Anterior cingulate cortex (tissue), 58 donors: ENCODE measurements at regions not wholly inside any gene's neighbourhood (a gene's known extent, or its start where the extent isn't known, plus 50 kb on each side); places are given as distances from the start of the nearest gene placed in this dataset.
"Not testable (repeated sequence)": the region's sequence is repeated elsewhere in the genome, so short reads cannot be mapped to it uniquely, and the experiment has no call there.

Experiments used
- DNase-seq, 58 donors: peaks; one replicate each; lab custom pipeline; 2025; lab: John Stamatoyannopoulos, UW

GRCh38 chr10:3892440-3893425, 107.7 kb upstream of the KLF6 start:
- DNase-seq = no peak

- DNase-seq = no peak
Observed at GRCh38 chr10:3891396-3891795, 106.4 kb upstream of the KLF6 start.

GRCh38 chr10:3890602-3891352, 105.8 kb upstream of the KLF6 start:
- no peak for DNase-seq

- DNase-seq = no peak
Observed at GRCh38 chr10:3889961-3890522, 105.0 kb upstream of the KLF6 start.

- no peak for DNase-seq
Observed at GRCh38 chr10:3887885-3888476, 103.0 kb upstream of the KLF6 start.

GRCh38 chr10:3887404-3887803, 102.4 kb upstream of the KLF6 start:
- DNase-seq = no peak

- no peak for DNase-seq
Observed at GRCh38 chr10:3886641-3887251, 101.7 kb upstream of the KLF6 start.

GRCh38 chr10:3886191-3886590, 101.2 kb upstream of the KLF6 start:
- no peak for DNase-seq

GRCh38 chr10:3882855-3883254, 97.8 kb upstream of the KLF6 start:
- DNase-seq = no peak

- DNase-seq = no peak
Observed at GRCh38 chr10:3881622-3882021, 96.6 kb upstream of the KLF6 start.

GRCh38 chr10:3879073-3879472, 94.1 kb upstream of the KLF6 start:
- no peak for DNase-seq

- DNase-seq = no peak
Observed at GRCh38 chr10:3877211-3878000, 92.4 kb upstream of the KLF6 start.

- DNase-seq = no peak
Observed at GRCh38 chr10:3876350-3876962, 91.4 kb upstream of the KLF6 start.

- no peak for DNase-seq
Observed at GRCh38 chr10:3875842-3876235, 90.8 kb upstream of the KLF6 start.

- DNase-seq = peak in 1 of 58 donors; percentile 15
Observed at GRCh38 chr10:3874990-3875841, 90.2 kb upstream of the KLF6 start.

- not testable (repeated sequence) for DNase-seq
Observed at GRCh38 chr10:3874610-3874989, 89.6 kb upstream of the KLF6 start.

GRCh38 chr10:3873728-3874461, 88.9 kb upstream of the KLF6 start:
- DNase-seq = no peak
